Esophagus squamous epithelium (tissue), 5 donors: ENCODE measurements at regions not wholly inside any gene's neighbourhood (a gene's known extent, or its start where the extent isn't known, plus 50 kb on each side); places are given as distances from the start of the nearest gene placed in this dataset.

Source experiments
- DNase-seq: peaks from one replicate; lab custom pipeline; 2025; lab: John Stamatoyannopoulos, UW
- H3K27ac ChIP-seq, 4 donors: fragments of 200-600 bp; sonication (generic); one replicate each; pipeline ENCODE4 v1.5.1; 2016 to 2019; ENCODE audit warnings: mild to moderate bottlenecking in 1 of 4
- H3K27me3 ChIP-seq, 4 donors: fragments of 200-600 bp; sonication (generic); 1 replicate in 3 of 4; 2 replicates in 1 of 4; pipeline versions ENCODE4 v1.5.1 to v1.6.0; 2017 to 2021; ENCODE audit warnings: antibody characterized with exemption in 1 of 4
- H3K36me3 ChIP-seq, 3 donors: fragments of 200-600 bp; sonication (generic); one replicate each; pipeline ENCODE4 v1.5.1; 2016 to 2019
- H3K4me1 ChIP-seq, 3 donors: fragments of 200-600 bp; sonication (generic); one replicate each; pipeline ENCODE4 v1.5.1; 2017 to 2019
- H3K4me3 ChIP-seq, 4 donors: fragments of 200-600 bp; sonication (generic); 1 replicate in 3 of 4; 2 replicates in 1 of 4; pipeline ENCODE4 v1.5.1; 2016 to 2019; ENCODE audit warnings: mild to moderate bottlenecking in 2 of 4, moderate library complexity in 1 of 4
- H3K9me3 ChIP-seq, 3 donors: fragments of 200-600 bp; sonication (generic); one replicate each; pipeline ENCODE4 v1.5.1; 2016 to 2019
- POLR2A ChIP-seq, 4 donors: fragments of 450-650 bp; IDR thresholded peaks; one replicate each; pipeline ENCODE4 v1.6.1; 2017; ENCODE audit warnings: antibody characterized with exemption in 4 of 4, mild to moderate bottlenecking in 4 of 4, moderate library complexity in 3 of 4
- WGBS, 2 donors: methylation state at CpG; one replicate each; pipeline ENCODE4 v1.1.5; 2018; 5-methylcytosine and 5-hydroxymethylcytosine counted together
- intact Hi-C: fragments of 100-400 bp; cut with DNase I; formaldehyde crosslinking; loops from one replicate; pipeline ENCODE4 v1.15.0; 2022
- TF ChIP-seq, protein P1 (sequence below), 6 experiments: fragments of 450-650 bp in 4 of 6; fragments of 200-600 bp in 2 of 6; sonication (generic) in 2 of 6; IDR thresholded peaks; one replicate each; pipeline ENCODE4 v1.5.1; 2016 to 2019; ENCODE audit warnings: antibody characterized with exemption in 6 of 6, mild to moderate bottlenecking in 4 of 6, moderate library complexity in 4 of 6
- donor health status: DM: yes; HTN: yes; CAD: no.

DNA sequence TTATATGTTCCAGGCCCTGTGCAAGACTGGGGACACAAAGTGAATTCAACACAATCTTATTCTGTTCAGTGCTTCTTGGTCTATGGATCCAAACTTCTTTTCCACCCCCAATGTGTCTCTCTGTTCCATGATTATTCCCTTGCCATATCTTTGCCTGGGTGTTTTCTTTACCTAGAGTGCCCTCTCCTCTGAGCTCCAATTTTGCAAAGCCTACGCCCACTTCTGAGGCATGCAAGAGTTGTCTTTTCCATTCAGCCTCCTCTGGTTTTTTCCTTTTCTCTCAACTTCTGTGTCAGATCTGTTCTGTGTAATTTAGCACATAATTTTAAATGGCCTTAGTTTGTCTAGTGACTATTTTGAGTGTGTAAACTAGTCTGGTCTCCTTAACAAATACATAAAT is 72.8 kb upstream of the PLCL2 start:
- H3K27me3 ChIP-seq = no peaks in the 10 kb centered on the region
- H3K9me3 ChIP-seq = no peaks in the 10 kb centered on the region
- no peaks in the 10 kb centered on the region for H3K36me3 ChIP-seq
- no peak for DNase-seq
- intact Hi-C loops = no loop called here
- TF ChIP-seq POLR2A (IDR thresholded peaks at IDR 0.05) = no peak
- TF ChIP-seq, protein P1, sequence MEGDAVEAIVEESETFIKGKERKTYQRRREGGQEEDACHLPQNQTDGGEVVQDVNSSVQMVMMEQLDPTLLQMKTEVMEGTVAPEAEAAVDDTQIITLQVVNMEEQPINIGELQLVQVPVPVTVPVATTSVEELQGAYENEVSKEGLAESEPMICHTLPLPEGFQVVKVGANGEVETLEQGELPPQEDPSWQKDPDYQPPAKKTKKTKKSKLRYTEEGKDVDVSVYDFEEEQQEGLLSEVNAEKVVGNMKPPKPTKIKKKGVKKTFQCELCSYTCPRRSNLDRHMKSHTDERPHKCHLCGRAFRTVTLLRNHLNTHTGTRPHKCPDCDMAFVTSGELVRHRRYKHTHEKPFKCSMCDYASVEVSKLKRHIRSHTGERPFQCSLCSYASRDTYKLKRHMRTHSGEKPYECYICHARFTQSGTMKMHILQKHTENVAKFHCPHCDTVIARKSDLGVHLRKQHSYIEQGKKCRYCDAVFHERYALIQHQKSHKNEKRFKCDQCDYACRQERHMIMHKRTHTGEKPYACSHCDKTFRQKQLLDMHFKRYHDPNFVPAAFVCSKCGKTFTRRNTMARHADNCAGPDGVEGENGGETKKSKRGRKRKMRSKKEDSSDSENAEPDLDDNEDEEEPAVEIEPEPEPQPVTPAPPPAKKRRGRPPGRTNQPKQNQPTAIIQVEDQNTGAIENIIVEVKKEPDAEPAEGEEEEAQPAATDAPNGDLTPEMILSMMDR (IDR thresholded peaks at IDR 0.05) = no peak
- H3K27ac ChIP-seq = no peak overlapping the region
- H3K4me3 ChIP-seq = no peak overlapping the region
- 94 to 100% methylated on average over 1 of the region's 1 CpG for WGBS, 2 donors
- H3K4me1 ChIP-seq = no peaks in the 10 kb centered on the region

DNA sequence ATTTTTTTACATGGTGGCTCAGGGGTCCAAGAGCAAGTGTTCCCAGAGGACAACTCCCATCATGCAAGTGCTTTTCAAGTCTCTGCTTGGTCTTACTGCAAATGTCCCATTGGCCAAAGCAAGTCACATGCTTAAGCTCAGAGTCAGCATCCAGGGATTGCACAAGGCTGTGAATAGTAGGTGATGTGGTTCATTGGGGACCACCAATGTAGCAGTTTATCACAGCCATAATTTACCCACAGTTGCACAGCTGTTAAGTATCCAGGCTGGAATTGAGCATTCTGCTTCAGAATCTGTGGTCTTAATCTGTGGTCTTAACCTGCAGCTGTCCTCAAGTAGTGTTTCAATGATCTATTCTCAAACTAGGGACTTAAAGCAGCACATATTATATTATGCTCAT is 71.4 kb upstream of the PLCL2 start:
- DNase-seq = no peak
- intact Hi-C loops = no loop called here
- TF ChIP-seq, protein P1 (IDR thresholded peaks at IDR 0.05) = no peak
- TF ChIP-seq POLR2A (IDR thresholded peaks at IDR 0.05) = no peak
- H3K4me1 ChIP-seq = no peaks in the 10 kb centered on the region
- no peak overlapping the region for H3K4me3 ChIP-seq
- H3K36me3 ChIP-seq = no peaks in the 10 kb centered on the region
- no peaks in the 10 kb centered on the region for H3K9me3 ChIP-seq
- H3K27ac ChIP-seq = no peak overlapping the region
- H3K27me3 ChIP-seq = no peaks in the 10 kb centered on the region

DNA sequence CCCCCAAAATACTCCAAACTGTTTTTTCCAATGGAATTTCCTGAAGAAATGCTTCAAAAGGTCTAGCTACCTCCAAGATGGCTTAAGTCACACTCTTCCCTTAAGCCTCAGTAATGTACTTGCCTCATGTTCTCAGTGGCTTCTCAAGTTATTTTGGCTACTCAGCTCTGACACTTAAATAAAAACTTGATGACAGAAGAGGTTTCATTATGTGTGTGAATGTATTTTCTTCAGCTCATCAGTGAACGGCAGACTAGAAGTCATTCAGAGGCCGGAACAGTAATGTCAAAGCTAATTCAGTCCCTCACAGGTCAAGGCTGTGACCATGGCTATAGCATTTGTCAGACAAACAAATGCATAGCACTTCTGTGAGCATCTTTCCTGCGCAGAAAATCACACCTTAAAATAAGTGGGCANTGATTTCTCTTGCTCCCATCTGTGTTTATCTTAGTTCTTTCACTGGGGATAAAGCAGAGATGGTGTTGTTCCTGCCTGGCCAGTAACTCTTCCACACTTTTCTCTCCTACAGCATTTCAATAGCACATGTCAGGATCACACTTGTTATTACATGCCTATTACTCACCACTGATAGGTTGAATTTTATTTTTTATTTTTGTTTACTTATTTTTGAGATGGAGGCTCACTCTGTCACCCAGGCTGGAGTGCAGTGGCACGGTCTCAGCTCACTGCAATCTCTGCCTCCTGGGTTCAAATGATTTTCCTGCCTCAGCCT is 68.5 kb upstream of the PLCL2 start:
- 54 to 68% methylated on average over 4 of the region's 4 CpGs for WGBS, 2 donors

DNA sequence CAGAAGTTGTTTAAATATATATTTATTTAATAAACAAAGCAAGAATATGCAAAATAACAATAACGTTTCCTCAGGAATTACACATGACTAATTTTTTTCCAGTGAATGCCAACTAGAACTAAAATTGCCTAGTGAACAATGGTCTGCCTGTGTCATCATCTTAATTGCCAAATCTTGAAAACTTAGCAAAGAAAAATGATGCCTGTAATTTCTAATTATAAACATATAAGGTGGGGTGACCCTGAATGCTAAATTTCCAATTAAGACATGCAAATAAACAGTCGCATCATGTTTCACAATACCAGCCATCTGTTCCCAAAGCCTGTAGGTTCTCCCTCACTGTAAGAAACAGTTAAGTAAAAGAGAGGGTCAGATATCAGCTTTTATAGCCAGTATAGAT is 67.6 kb upstream of the PLCL2 start:
- no peak for DNase-seq
- TF ChIP-seq, protein P1 (IDR thresholded peaks at IDR 0.05) = no peak
- no peak for TF ChIP-seq POLR2A (IDR thresholded peaks at IDR 0.05)
- intact Hi-C loops = no loop called here
- Histone ChIP-seq H3K36me3 (no peaks in the 10 kb centered on the region), H3K4me1 (no peaks in the 10 kb centered on the region), H3K27ac (no peak overlapping the region), H3K9me3 (no peaks in the 10 kb centered on the region), H3K4me3 (no peak overlapping the region), H3K27me3 (no peaks in the 10 kb centered on the region)
- WGBS, 2 donors = 42 to 52% methylated on average over 2 of the region's 2 CpGs

More for the DNA sequence above, 68.5 kb upstream of the PLCL2 start:
- intact Hi-C loops = no loop called here
- Histone ChIP-seq H3K27ac (no peak overlapping the region), H3K9me3 (no peaks in the 10 kb centered on the region), H3K4me1 (no peaks in the 10 kb centered on the region), H3K27me3 (no peaks in the 10 kb centered on the region), H3K4me3 (no peak overlapping the region), H3K36me3 (no peaks in the 10 kb centered on the region)
- TF ChIP-seq, protein P1 (IDR thresholded peaks at IDR 0.05) = no peak
- TF ChIP-seq POLR2A (IDR thresholded peaks at IDR 0.05) = no peak
- DNase-seq = no peak

DNA sequence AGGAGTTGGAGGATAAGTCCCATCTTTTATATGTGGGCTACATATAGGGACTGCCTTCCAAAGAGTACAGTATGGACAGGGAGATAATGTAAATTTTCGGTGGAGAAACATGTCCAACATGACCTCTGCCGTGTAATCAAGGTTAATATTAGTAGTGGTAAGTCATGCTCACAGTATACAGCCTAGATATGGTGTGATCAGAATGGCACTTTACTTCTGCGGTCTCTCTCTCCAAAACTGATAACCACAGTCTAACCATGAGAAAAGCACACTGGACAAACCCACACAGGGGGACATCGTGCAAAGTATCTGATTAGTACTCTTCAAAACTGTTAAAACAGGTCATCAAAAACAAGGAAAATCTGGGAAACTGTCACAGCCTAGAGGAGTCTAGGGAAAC is 66.6 kb upstream of the PLCL2 start:
- H3K36me3 ChIP-seq = no peaks in the 10 kb centered on the region
- H3K27ac ChIP-seq = no peak overlapping the region
- no peak overlapping the region for H3K4me3 ChIP-seq
- H3K4me1 ChIP-seq = no peaks in the 10 kb centered on the region
- no peak for TF ChIP-seq POLR2A (IDR thresholded peaks at IDR 0.05)
- TF ChIP-seq, protein P1 (IDR thresholded peaks at IDR 0.05) = no peak
- WGBS, 2 donors = 76 to 84% methylated on average over 4 of the region's 4 CpGs
- DNase-seq = no peak
- intact Hi-C loops = no loop called here
- H3K27me3 ChIP-seq = no peaks in the 10 kb centered on the region
- no peaks in the 10 kb centered on the region for H3K9me3 ChIP-seq
